IMR-90 (cell line): ENCODE measurements at regions not wholly inside any gene's neighbourhood (a gene's known extent, or its start where the extent isn't known, plus 50 kb on each side); places are given as distances from the start of the nearest gene placed in this dataset.

Experiments used
- ATAC-seq: fragments of 200-7000 bp; cut with Tn5 transposase; 2 replicates; pipeline ENCODE4 v1.9.1; 2020; ENCODE audit warnings: low read depth, mild to moderate bottlenecking, moderate library complexity
- BruUV-seq: library from RNA; stranded (reverse); fragments of 400-500 nt; replicated peaks from 2 replicates; lab custom pipeline; 2021; lab: Mats Ljungman, UMichigan
- CTCF ChIA-PET: fragments of 300-600 bp; formaldehyde crosslinking; extraction: SDS; loops from one replicate; lab custom pipeline; 2021; ENCODE audit warnings: antibody characterized with exemption; lab: Yijun Ruan, JAX
- POLR2A ChIA-PET: fragments of 300-600 bp; sonication (Branson Sonifier 250); formaldehyde crosslinking; loops from one replicate; lab custom pipeline; 2022; ENCODE audit warnings: antibody characterized with exemption; ENCODE audit not compliant: unreplicated experiment; lab: Charles Lee
- DNase-seq: peaks from one replicate; pipeline ENCODE4 v3.0.0; 2013
- H2AFZ ChIP-seq: replicated peaks from 2 replicates; pipeline ENCODE3; 2013; ENCODE audit warnings: low read length, mild to moderate bottlenecking; ENCODE audit not compliant: poor library complexity
- H2AK5ac ChIP-seq: 2 replicates; pipeline ENCODE4 v1.6.1; 2013; ENCODE audit warnings: low read depth, low read length, inconsistent platforms
- H2AK9ac ChIP-seq: replicated peaks from 2 replicates; pipeline ENCODE3; 2013; ENCODE audit warnings: mild to moderate bottlenecking, low read depth, low read length, moderate library complexity; ENCODE audit not compliant: poor library complexity
- H2BK120ac ChIP-seq: 2 replicates; pipeline ENCODE4 v1.6.1; 2013; ENCODE audit warnings: low read depth, low read length, inconsistent platforms
- H2BK15ac ChIP-seq: 3 replicates; pipeline ENCODE4 v1.6.1; 2013; ENCODE audit warnings: low read depth, low read length, inconsistent platforms
- H2BK20ac ChIP-seq: 2 replicates; pipeline ENCODE4 v1.6.1; 2013; ENCODE audit warnings: low read depth, mild to moderate bottlenecking, inconsistent platforms, low read length, moderate library complexity
- H2BK5ac ChIP-seq: 2 replicates; pipeline ENCODE4 v1.6.1; 2013; ENCODE audit warnings: mild to moderate bottlenecking, low read depth, low read length, inconsistent platforms; ENCODE audit not compliant: poor library complexity, severe bottlenecking
- H3K14ac ChIP-seq: replicated peaks from 2 replicates; pipeline ENCODE4 v1.6.1; 2013; ENCODE audit warnings: low read depth, low read length, inconsistent platforms
- H3K18ac ChIP-seq: 2 replicates; pipeline ENCODE4 v1.6.1; 2013; ENCODE audit warnings: low read depth, low read length, control low read depth
- H3K23ac ChIP-seq: 2 replicates; pipeline ENCODE4 v1.6.1; 2013; ENCODE audit warnings: low read depth, low read length, inconsistent platforms
- H3K27ac ChIP-seq: 2 replicates; pipeline ENCODE4 v1.5.1; 2013; ENCODE audit warnings: mild to moderate bottlenecking, control low read depth, low read length; ENCODE audit not compliant: insufficient read depth
- H3K27me3 ChIP-seq: 2 replicates; pipeline ENCODE4 v1.6.1; 2013; ENCODE audit warnings: low read length; ENCODE audit not compliant: control insufficient read depth, insufficient read depth
- H3K36me3 ChIP-seq: 2 replicates; pipeline ENCODE4 v1.6.1; 2013; ENCODE audit warnings: low read length, mixed read lengths; ENCODE audit not compliant: control insufficient read depth, insufficient read depth
- H3K4ac ChIP-seq: 2 replicates; pipeline ENCODE4 v1.6.1; 2013; ENCODE audit warnings: low read depth, low read length, inconsistent platforms
- H3K4me1 ChIP-seq: 2 replicates; pipeline ENCODE4 v1.6.1; 2013; ENCODE audit warnings: low read length, mixed read lengths; ENCODE audit not compliant: control insufficient read depth, insufficient read depth
- H3K4me2 ChIP-seq: 2 replicates; pipeline ENCODE4 v1.6.1; 2013; ENCODE audit warnings: low read depth, mild to moderate bottlenecking, control low read depth, low read length, moderate library complexity
- H3K4me3 ChIP-seq: 2 replicates; pipeline ENCODE4 v1.5.1; 2013; ENCODE audit warnings: low read depth, mild to moderate bottlenecking, control low read depth, low read length, moderate library complexity; ENCODE audit not compliant: insufficient read depth
- H3K56ac ChIP-seq: 2 replicates; pipeline ENCODE4 v1.6.1; 2013; ENCODE audit warnings: low read length, inconsistent platforms; ENCODE audit not compliant: insufficient read depth; ENCODE audit errors: extremely low read depth
- H3K79me1 ChIP-seq, 2 experiments: 2 replicates each; pipeline ENCODE4 v1.6.1; 2013; ENCODE audit warnings: low read length in 2 of 2, inconsistent platforms in 1 of 2, low read depth in 1 of 2
- H3K9ac ChIP-seq: 2 replicates; pipeline ENCODE4 v1.6.1; 2013; ENCODE audit warnings: low read depth, low read length, control low read depth
- H3K9me1 ChIP-seq: 2 replicates; pipeline ENCODE4 v1.6.1; 2013; ENCODE audit warnings: low read length, inconsistent platforms; ENCODE audit not compliant: insufficient read depth
- H3K9me3 ChIP-seq: 2 replicates; pipeline ENCODE4 v1.6.1; 2013; ENCODE audit warnings: low read length; ENCODE audit not compliant: control insufficient read depth, insufficient read depth
- H4K20me1 ChIP-seq: 2 replicates; pipeline ENCODE4 v1.6.1; 2013; ENCODE audit warnings: low read length, inconsistent platforms; ENCODE audit not compliant: insufficient read depth
- H4K5ac ChIP-seq: 2 replicates; pipeline ENCODE4 v1.6.1; 2013; ENCODE audit warnings: mild to moderate bottlenecking, low read depth, low read length, control low read depth
- H4K8ac ChIP-seq, 2 experiments: 2 replicates each; pipeline ENCODE4 v1.6.1; 2013; ENCODE audit warnings: low read depth in 2 of 2, low read length in 2 of 2, control low read depth in 1 of 2, inconsistent platforms in 1 of 2
- H4K91ac ChIP-seq: 2 replicates; pipeline ENCODE4 v1.6.1; 2013; ENCODE audit warnings: low read depth, low read length, inconsistent platforms; ENCODE audit not compliant: insufficient read depth
- BHLHE40 ChIP-seq: fragments of 150-350 bp; IDR thresholded peaks from 2 replicates; pipeline ENCODE4 v1.6.1; 2016; ENCODE audit warnings: mild to moderate bottlenecking, low read depth, low read length
- CEBPB ChIP-seq: IDR thresholded peaks from 2 replicates; pipeline ENCODE4 v1.6.1; 2012; ENCODE audit warnings: low read depth, low read length, improper control_type of control experiment
- CTCF ChIP-seq: conservative IDR thresholded peaks from 2 replicates; pipeline ENCODE4 v1.5.1; 2012; ENCODE audit warnings: mild to moderate bottlenecking, low read depth, low read length, improper control_type of control experiment
- ELK1 ChIP-seq: fragments of 150-350 bp; IDR thresholded peaks from 2 replicates; pipeline ENCODE4 v1.6.1; 2016; ENCODE audit warnings: low read depth, mild to moderate bottlenecking, low read length, moderate library complexity, borderline replicate concordance
- FOS ChIP-seq: fragments of 150-350 bp; IDR thresholded peaks from 2 replicates; pipeline ENCODE4 v1.6.1; 2016; ENCODE audit warnings: low read depth, low read length
- MAFK ChIP-seq: IDR thresholded peaks from 2 replicates; pipeline ENCODE4 v1.6.1; 2012; ENCODE audit warnings: low read depth, low read length, improper control_type of control experiment
- NFE2L2 ChIP-seq: fragments of 150-350 bp; IDR thresholded peaks from 2 replicates; pipeline ENCODE4 v1.6.1; 2016; ENCODE audit warnings: low read depth, mild to moderate bottlenecking, low read length
- POLR2A ChIP-seq: IDR thresholded peaks from 2 replicates; pipeline ENCODE4 v1.6.1; 2012; ENCODE audit warnings: mild to moderate bottlenecking, low read depth, low read length
- RAD21 ChIP-seq: IDR thresholded peaks from 2 replicates; pipeline ENCODE4 v1.6.1; 2012; ENCODE audit warnings: low read length, improper control_type of control experiment
- RCOR1 ChIP-seq: IDR thresholded peaks from 2 replicates; pipeline ENCODE4 v1.6.1; 2012; ENCODE audit warnings: mild to moderate bottlenecking, low read length, improper control_type of control experiment; ENCODE audit not compliant: insufficient replicate concordance
- RFX5 ChIP-seq: IDR thresholded peaks from 2 replicates; pipeline ENCODE4 v1.8.0; 2012; ENCODE audit warnings: low read depth, mild to moderate bottlenecking, low read length, moderate library complexity
- SMC3 ChIP-seq: fragments of 150-350 bp; IDR thresholded peaks from 2 replicates; pipeline ENCODE4 v1.6.1; 2016; ENCODE audit warnings: low read depth, mild to moderate bottlenecking, antibody characterized with exemption, low read length, moderate library complexity
- WGBS, 2 experiments: methylation state at CpG; one replicate each; pipeline versions ENCODE4 v1.1.5 to v1.1.7; 2013; ENCODE audit warnings: missing lambda C conversion rate in 2 of 2; ENCODE audit not compliant: insufficient read length in 1 of 2; ENCODE audit errors: extremely low coverage in 2 of 2; 5-methylcytosine and 5-hydroxymethylcytosine counted together
- dilution Hi-C: fragments of 300-500 bp; cut with HindIII; formaldehyde crosslinking; loops from one replicate; pipeline ENCODE4 v1.14.3; 2018; ENCODE audit warnings: low sequenced_read_pairs; ENCODE audit not compliant: unreplicated experiment
- in situ Hi-C: fragments of 300-500 bp; cut with MboI; formaldehyde crosslinking; loops from 3 replicates; pipeline ENCODE4 v1.14.3; 2019; ENCODE audit warnings: low sequenced_read_pairs, inconsistent platforms, mixed read lengths
- intact Hi-C: fragments of 100-400 bp; cut with micrococcal nuclease; formaldehyde crosslinking; loops from 2 replicates; pipeline ENCODE4 v1.10.0; 2022

- no peak overlapping the region for H3K23ac ChIP-seq
- no peak for ATAC-seq
- no peak overlapping the region for H3K14ac ChIP-seq
- no peaks in the 10 kb centered on the region for H3K9me1 ChIP-seq
- ChIA-PET POLR2A (no interaction called here), CTCF (no interaction called here)
- H3K27ac ChIP-seq, result no peak overlapping the region
- no peaks in the 10 kb centered on the region for H3K36me3 ChIP-seq
- H3K4ac ChIP-seq, result no peak overlapping the region
- H3K27me3 ChIP-seq, result no peaks in the 10 kb centered on the region
- no peak for DNase-seq
- peaks cover 8% of the 10 kb centered on the region; the same call in 1 of the 2 replicates for H3K9me3 ChIP-seq
- H4K8ac ChIP-seq, result no peak overlapping the region
- no peak overlapping the region for H4K91ac ChIP-seq
- no peaks in the 10 kb centered on the region for H4K20me1 ChIP-seq
- H2BK20ac ChIP-seq, result no peak overlapping the region
- no TSS peak for BruUV-seq
- H3K4me3 ChIP-seq, result no peak overlapping the region
- H2BK120ac ChIP-seq, result no peak overlapping the region
- H3K18ac ChIP-seq, result no peak overlapping the region
- H2BK5ac ChIP-seq, result no peak overlapping the region
- TF ChIP-seq CEBPB, result no peak
- no peak for TF ChIP-seq NFE2L2
- no peak for TF ChIP-seq RCOR1
- TF ChIP-seq RFX5, result no peak
- no peak for TF ChIP-seq CTCF
- TF ChIP-seq FOS, result no peak
- no peak for TF ChIP-seq ELK1
- TF ChIP-seq POLR2A, result no peak
- no peak for TF ChIP-seq RAD21
- TF ChIP-seq SMC3, result no peak
- TF ChIP-seq MAFK, result no peak
- TF ChIP-seq BHLHE40, result no peak
- no peak overlapping the region for H2AK9ac ChIP-seq
- no peak overlapping the region for H4K5ac ChIP-seq
- H2AFZ ChIP-seq, result no peak overlapping the region
- intact Hi-C loops, result no loop called here
- in situ Hi-C loops, result loop anchor here (25.0 kb wide), 1 partner anchor 753 kb away; no protein-coding TSS in a partner anchor
- H3K56ac ChIP-seq, result no peak overlapping the region
- H3K79me1 ChIP-seq, result no peaks in the 10 kb centered on the region
- no peak overlapping the region for H3K9ac ChIP-seq
- H3K4me2 ChIP-seq, result no peak overlapping the region
- no peak overlapping the region for H2BK15ac ChIP-seq
- dilution Hi-C loops, result no loop called here
- no peak overlapping the region for H2AK5ac ChIP-seq
- no CpG with 5 or more reads among the region's 3 CpGs for WGBS, 2 experiments
- no peaks in the 10 kb centered on the region for H3K4me1 ChIP-seq
Measured at GRCh38 chr19:28715157-28715556, 497.8 kb downstream of the UQCRFS1 start.
